ENCODE measurements at regions not wholly inside any gene's neighbourhood (a gene's known extent, or its start where the extent isn't known, plus 50 kb on each side); places are given as distances from the start of the nearest gene placed in this dataset.
"Not testable (repeated sequence)": the region's sequence is repeated elsewhere in the genome, so short reads cannot be mapped to it uniquely, and the experiment has no call there.

- TF ChIP-seq, protein P1, sequence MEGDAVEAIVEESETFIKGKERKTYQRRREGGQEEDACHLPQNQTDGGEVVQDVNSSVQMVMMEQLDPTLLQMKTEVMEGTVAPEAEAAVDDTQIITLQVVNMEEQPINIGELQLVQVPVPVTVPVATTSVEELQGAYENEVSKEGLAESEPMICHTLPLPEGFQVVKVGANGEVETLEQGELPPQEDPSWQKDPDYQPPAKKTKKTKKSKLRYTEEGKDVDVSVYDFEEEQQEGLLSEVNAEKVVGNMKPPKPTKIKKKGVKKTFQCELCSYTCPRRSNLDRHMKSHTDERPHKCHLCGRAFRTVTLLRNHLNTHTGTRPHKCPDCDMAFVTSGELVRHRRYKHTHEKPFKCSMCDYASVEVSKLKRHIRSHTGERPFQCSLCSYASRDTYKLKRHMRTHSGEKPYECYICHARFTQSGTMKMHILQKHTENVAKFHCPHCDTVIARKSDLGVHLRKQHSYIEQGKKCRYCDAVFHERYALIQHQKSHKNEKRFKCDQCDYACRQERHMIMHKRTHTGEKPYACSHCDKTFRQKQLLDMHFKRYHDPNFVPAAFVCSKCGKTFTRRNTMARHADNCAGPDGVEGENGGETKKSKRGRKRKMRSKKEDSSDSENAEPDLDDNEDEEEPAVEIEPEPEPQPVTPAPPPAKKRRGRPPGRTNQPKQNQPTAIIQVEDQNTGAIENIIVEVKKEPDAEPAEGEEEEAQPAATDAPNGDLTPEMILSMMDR (IDR thresholded peaks at IDR 0.05), result not testable (repeated sequence)
- TF ChIP-seq EZH2 (IDR thresholded peaks at IDR 0.05), result not testable (repeated sequence)
Observed at GRCh38 chr9:101807879-101808278, 69.4 kb upstream of the GRIN3A start.

Data from neural progenitor cell (in vitro differentiated cells).